ENCODE measurements at regions not wholly inside any gene's neighbourhood (a gene's known extent, or its start where the extent isn't known, plus 50 kb on each side); places are given as distances from the start of the nearest gene placed in this dataset.
A peak's percentile ranks its signal among the peaks of the same experiment; 100 is the strongest.

DNA sequence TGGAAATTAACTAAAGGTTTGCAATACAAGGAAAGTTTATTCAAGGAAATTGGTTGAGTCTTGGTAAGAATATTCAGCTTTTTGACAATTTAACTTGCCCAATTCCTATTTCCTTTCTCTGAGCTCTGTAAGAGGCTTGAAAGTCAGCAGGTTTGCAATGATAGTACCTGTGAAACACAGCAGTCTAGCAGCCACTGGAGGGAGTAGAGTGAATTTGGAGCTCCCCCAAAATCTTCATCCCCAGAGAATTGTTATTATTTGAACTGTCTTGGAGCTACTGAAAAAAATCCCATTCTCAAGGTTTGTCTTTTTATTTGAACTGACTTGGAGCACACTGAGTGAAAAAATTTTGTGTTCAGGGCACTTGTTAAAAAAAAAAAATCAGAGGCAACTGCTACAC lies 654.2 kb upstream of the PKN2 start:
- in situ Hi-C loops (cut with HindIII; ENCODE audit: low pct_unique_long_range_greater_than_20kb, low sequenced_read_pairs) = no loop called here
- DNase-seq (ENCODE audit: low read depth in 1 of 2, low spot score in 1 of 2) = no peak
- no peak for TF ChIP-seq JUND (IDR thresholded peaks at IDR 0.05; ENCODE audit: low read depth)

DNA sequence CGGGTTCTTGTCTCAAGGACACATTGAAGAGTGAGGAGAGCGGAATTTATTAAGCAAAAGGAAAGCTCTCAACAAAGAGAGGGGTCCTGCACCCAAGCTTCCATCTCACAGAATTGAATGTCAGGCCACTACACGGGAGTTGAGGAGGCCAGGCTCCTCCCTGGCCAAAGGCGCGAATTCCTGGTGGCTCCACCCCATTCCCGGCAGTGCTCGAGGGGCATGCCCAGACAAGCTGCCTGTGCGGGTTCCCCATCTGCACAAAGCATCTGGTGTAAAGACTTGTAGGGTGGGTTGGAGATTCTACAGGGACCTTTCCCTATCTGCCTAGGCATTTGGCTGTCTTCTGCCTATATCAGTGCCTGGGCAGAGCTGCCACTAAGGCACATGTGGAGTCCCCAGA lies 648.5 kb upstream of the PKN2 start:
- DNase-seq (ENCODE audit: low read depth in 1 of 2, low spot score in 1 of 2) = no peak
- TF ChIP-seq JUND (IDR thresholded peaks at IDR 0.05; ENCODE audit: low read depth) = no peak
- in situ Hi-C loops (cut with HindIII; ENCODE audit: low pct_unique_long_range_greater_than_20kb, low sequenced_read_pairs) = no loop called here

DNA sequence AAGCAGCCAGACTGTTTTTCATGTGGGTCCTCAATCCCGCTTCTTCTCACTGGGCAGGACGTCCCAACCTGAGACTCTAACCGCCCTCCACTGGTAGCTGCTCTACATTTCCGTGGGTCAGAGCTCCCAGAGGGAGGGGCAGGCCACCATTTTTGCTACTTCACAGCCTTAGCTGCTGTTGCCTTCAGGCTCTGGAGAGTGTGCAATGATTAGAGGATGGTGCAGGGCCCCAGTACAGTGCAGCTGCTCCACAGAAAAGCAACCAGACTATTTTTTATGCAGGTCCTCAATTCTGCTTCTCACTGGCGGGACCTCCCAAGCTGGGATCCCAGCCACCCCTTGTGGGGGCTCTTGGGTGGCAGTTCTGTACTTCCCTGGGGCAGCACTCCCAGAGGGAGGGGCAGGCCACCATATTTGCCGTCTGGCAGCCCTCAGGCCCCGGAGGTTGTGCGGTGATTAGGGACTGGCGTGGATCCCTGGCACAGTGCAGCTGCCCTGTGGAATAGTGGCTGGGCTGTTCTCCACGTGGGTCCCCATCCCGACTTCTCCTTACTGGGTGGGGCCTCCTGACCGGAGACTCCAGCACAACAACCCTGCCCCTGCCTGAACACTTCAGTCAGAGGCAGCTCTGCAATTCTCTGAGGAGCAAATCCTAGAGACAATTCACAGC lies 647.6 kb upstream of the PKN2 start:
- TF ChIP-seq JUND (IDR thresholded peaks at IDR 0.05; ENCODE audit: low read depth) = no peak
- no peak for DNase-seq (ENCODE audit: low read depth in 1 of 2, low spot score in 1 of 2)
- in situ Hi-C loops (cut with HindIII; ENCODE audit: low pct_unique_long_range_greater_than_20kb, low sequenced_read_pairs) = no loop called here

DNA sequence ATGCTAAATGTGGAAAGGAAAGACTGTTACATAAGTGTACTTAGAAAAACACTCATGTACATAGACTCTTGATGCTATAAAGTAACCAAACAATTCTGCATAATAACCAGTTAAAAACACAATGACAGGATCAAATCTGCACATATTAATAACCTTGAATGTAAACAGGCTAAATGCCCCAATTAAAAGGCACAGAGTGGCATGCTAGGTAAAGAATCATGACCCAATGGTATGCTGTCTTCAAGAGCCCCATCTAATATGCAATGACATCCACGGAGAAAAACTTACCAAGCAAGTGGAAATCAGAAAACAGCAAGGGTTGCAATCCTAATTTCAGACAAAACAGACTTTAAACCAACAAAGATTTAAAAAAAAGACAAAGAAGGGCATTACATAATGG lies 644.8 kb upstream of the PKN2 start:
- in situ Hi-C loops (cut with HindIII; ENCODE audit: low pct_unique_long_range_greater_than_20kb, low sequenced_read_pairs) = no loop called here

GRCh38 chr1:88043834-88044233 lies 640.2 kb upstream of the PKN2 start:
- in situ Hi-C loops (cut with HindIII; ENCODE audit: low pct_unique_long_range_greater_than_20kb, low sequenced_read_pairs) = no loop called here
- no peak for DNase-seq (ENCODE audit: low read depth in 1 of 2, low spot score in 1 of 2)
- no peak for TF ChIP-seq JUND (IDR thresholded peaks at IDR 0.05; ENCODE audit: low read depth)

More for the DNA sequence above, 644.8 kb upstream of the PKN2 start:
- TF ChIP-seq JUND (IDR thresholded peaks at IDR 0.05; ENCODE audit: low read depth) = no peak
- no peak for DNase-seq (ENCODE audit: low read depth in 1 of 2, low spot score in 1 of 2)

GRCh38 chr1:88052167-88052566 lies 631.9 kb upstream of the PKN2 start:
- in situ Hi-C loops (cut with HindIII; ENCODE audit: low pct_unique_long_range_greater_than_20kb, low sequenced_read_pairs) = no loop called here
- no peak for TF ChIP-seq JUND (IDR thresholded peaks at IDR 0.05; ENCODE audit: low read depth)
- DNase-seq (ENCODE audit: low read depth in 1 of 2, low spot score in 1 of 2) = no peak

GRCh38 chr1:88053065-88053464 lies 631.0 kb upstream of the PKN2 start:
- no peak for TF ChIP-seq JUND (IDR thresholded peaks at IDR 0.05; ENCODE audit: low read depth)
- no peak for DNase-seq (ENCODE audit: low read depth in 1 of 2, low spot score in 1 of 2)
- in situ Hi-C loops (cut with HindIII; ENCODE audit: low pct_unique_long_range_greater_than_20kb, low sequenced_read_pairs) = no loop called here

DNA sequence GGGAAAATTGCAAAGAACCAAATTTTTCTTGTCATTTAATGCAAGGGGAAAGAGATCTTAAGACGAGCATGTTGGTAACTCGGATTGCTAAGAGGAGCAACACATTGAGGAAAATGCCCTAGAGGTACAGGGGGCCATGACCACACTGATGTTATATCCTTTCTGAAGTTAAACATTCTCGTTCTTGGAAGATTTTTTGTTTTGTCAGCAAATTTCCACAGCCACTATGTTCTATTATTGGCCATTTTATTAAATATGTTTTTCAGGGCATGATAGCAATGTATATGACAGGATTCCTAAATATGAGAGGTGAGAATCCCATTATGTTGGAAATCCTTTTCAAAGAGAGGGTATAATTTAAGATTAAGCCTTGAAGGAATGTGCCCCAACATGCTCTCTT lies 627.2 kb upstream of the PKN2 start:
- no peak for DNase-seq (ENCODE audit: low read depth in 1 of 2, low spot score in 1 of 2)
- TF ChIP-seq JUND (IDR thresholded peaks at IDR 0.05; ENCODE audit: low read depth) = no peak
- in situ Hi-C loops (cut with HindIII; ENCODE audit: low pct_unique_long_range_greater_than_20kb, low sequenced_read_pairs) = no loop called here

DNA sequence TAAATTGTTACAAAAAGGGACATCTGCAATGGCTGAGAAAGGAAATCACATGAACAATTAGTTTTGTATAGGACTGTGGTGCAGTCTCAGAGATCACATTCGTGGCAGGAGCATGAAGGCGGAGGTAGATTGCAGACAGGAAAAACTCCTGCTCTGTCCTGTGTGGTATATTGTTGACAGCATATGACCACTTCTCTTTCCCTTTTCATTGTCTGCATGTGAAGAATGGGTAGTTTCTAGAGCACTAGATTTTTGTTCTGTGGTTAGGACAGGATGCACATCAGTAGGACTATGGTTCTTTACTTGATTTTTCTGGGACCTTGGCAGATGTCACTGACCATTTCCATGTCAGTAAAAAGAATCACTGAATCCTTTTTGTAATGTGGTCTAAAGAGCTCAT lies 625.9 kb upstream of the PKN2 start:
- DNase-seq (ENCODE audit: low read depth in 1 of 2, low spot score in 1 of 2) = no peak
- TF ChIP-seq JUND (IDR thresholded peaks at IDR 0.05; ENCODE audit: low read depth) = no peak
- in situ Hi-C loops (cut with HindIII; ENCODE audit: low pct_unique_long_range_greater_than_20kb, low sequenced_read_pairs) = no loop called here

DNA sequence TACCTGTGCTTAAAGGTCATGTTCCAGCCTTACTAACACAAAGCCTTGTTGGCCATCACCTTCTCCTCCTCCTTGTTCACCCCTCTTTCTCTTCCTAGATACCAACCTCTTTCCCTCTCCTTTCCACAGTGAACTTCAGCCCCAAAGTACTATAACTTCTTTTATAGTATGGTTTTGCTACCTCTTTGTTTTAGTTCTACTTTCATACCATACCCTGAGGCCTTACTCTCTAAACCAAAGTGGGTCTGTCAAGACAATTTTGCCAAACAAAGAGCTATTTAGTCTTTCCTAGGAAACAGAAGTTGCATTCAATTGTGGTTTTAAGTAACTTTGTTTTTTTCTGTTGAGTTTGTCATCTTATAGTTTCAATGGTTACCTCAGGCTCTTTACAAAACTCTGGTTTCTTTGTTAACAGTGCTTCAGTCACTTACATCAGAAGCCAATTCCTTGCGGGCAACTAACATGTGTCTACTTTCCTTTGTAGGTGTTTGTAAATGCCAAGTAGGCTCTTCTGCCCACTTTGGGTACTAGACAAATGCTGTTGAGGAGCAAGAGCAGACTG lies 623.9 kb upstream of the PKN2 start:
- in situ Hi-C loops (cut with HindIII; ENCODE audit: low pct_unique_long_range_greater_than_20kb, low sequenced_read_pairs) = no loop called here
- peak in 1 of 2 experiments; percentile 10 for DNase-seq (ENCODE audit: low read depth in 1 of 2, low spot score in 1 of 2)
- no peak for TF ChIP-seq JUND (IDR thresholded peaks at IDR 0.05; ENCODE audit: low read depth)

GRCh38 chr1:88060750-88061491 lies 623.2 kb upstream of the PKN2 start:
- TF ChIP-seq JUND (IDR thresholded peaks at IDR 0.05; ENCODE audit: low read depth) = no peak
- in situ Hi-C loops (cut with HindIII; ENCODE audit: low pct_unique_long_range_greater_than_20kb, low sequenced_read_pairs) = no loop called here
- peak in 1 of 2 experiments; percentile 50 for DNase-seq (ENCODE audit: low read depth in 1 of 2, low spot score in 1 of 2)

DNA sequence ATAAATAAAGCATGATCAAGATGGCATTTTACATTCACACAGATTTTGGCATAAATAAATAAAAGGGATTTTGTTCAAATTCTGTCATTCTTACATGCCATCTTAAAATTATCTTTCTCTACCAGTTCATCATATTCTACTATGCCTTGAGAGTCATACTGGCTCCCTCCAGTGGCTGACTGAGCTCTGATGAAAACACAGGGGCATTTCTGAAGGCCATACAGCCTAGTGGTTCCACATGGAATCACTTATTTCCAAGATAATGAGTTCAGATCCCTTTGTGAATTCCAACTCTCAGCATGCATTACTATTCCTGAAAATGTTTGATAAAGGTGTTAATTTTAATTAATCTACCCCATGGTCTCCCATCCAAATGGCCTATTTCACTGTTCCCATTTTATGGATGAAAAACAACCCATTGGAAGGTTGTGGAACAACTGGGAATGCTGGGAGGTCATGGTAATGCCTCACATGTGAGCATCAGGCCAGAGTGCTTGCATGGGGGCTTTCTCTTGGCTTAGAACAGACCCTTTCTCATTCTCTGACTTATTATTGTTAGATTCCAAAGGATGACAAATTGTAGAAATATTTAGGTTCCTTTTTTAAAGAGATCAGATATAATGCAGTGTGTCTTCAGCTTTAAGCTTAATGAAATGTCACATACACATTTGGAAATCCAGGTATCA lies 622.4 kb upstream of the PKN2 start:
- in situ Hi-C loops (cut with HindIII; ENCODE audit: low pct_unique_long_range_greater_than_20kb, low sequenced_read_pairs) = no loop called here
- no peak for TF ChIP-seq JUND (IDR thresholded peaks at IDR 0.05; ENCODE audit: low read depth)
- DNase-seq (ENCODE audit: low read depth in 1 of 2, low spot score in 1 of 2) = peak; percentile 6 to 78

GRCh38 chr1:88062650-88063153 lies 621.4 kb upstream of the PKN2 start:
- no peak for TF ChIP-seq JUND (IDR thresholded peaks at IDR 0.05; ENCODE audit: low read depth)
- no peak for DNase-seq (ENCODE audit: low read depth in 1 of 2, low spot score in 1 of 2)
- in situ Hi-C loops (cut with HindIII; ENCODE audit: low pct_unique_long_range_greater_than_20kb, low sequenced_read_pairs) = no loop called here

Data from T47D (cell line).